ENCODE measurements at regions not wholly inside any gene's neighbourhood (a gene's known extent, or its start where the extent isn't known, plus 50 kb on each side); places are given as distances from the start of the nearest gene placed in this dataset.
A peak's percentile ranks its signal among the peaks of the same experiment; 100 is the strongest.

GRCh38 chr17:73782231-73782630 is 138.0 kb upstream of the SDK2 start:
- Mint-ChIP-seq H3K27me3 (ENCODE audit: low read depth in 2 of 2) (no peaks in the 10 kb centered on the region), H3K4me1 (peaks cover 0 to 9% of the 10 kb centered on the region in 2 donors), H3K9me3 (no peaks in the 10 kb centered on the region), H3K27ac (no peak overlapping the region), H3K36me3 (no peaks in the 10 kb centered on the region), H3K4me3 (no peak overlapping the region)
- Histone ChIP-seq H3K4me3 (ENCODE audit: low read length) (no peak overlapping the region), H3K27me3 (ENCODE audit: control insufficient read depth, insufficient read depth, low read length) (no peaks in the 10 kb centered on the region), H3K27ac (ENCODE audit: low read length) (no peak overlapping the region), H3K9me3 (ENCODE audit: control insufficient read depth, insufficient read depth, low read length) (no peaks in the 10 kb centered on the region), H3K4me1 (ENCODE audit: control insufficient read depth, insufficient read depth, low read length) (no peaks in the 10 kb centered on the region), H3K36me3 (ENCODE audit: control insufficient read depth, insufficient read depth, low read length) (no peaks in the 10 kb centered on the region)
- no peak for DNase-seq
- no peak for ATAC-seq
- WGBS (ENCODE audit: insufficient coverage) = 60% methylated on average over 6 of the region's 6 CpGs
- TF ChIP-seq CTCF (IDR thresholded peaks at IDR 0.05) = no peak
- intact Hi-C loops (cut with micrococcal nuclease) = no loop called here

GRCh38 chr17:73782641-73783381 is 138.6 kb upstream of the SDK2 start:
- no peaks in the 10 kb centered on the region for H3K9me3 Mint-ChIP-seq
- Histone ChIP-seq H3K36me3 (ENCODE audit: control insufficient read depth, insufficient read depth, low read length) (no peaks in the 10 kb centered on the region), H3K9me3 (ENCODE audit: control insufficient read depth, insufficient read depth, low read length) (no peaks in the 10 kb centered on the region), H3K4me1 (ENCODE audit: control insufficient read depth, insufficient read depth, low read length) (no peaks in the 10 kb centered on the region), H3K27ac (ENCODE audit: low read length) (no peak overlapping the region), H3K4me3 (ENCODE audit: low read length) (no peak overlapping the region), H3K27me3 (ENCODE audit: control insufficient read depth, insufficient read depth, low read length) (no peaks in the 10 kb centered on the region)
- no peak overlapping the region for H3K27ac Mint-ChIP-seq
- no peak for TF ChIP-seq CTCF (IDR thresholded peaks at IDR 0.05)
- peaks cover 0 to 9% of the 10 kb centered on the region in 2 donors for H3K4me1 Mint-ChIP-seq
- intact Hi-C loops (cut with micrococcal nuclease) = no loop called here
- ATAC-seq (peak in 1 of 3 donors; percentile 12), DNase-seq (peak in 1 of 2 donors; percentile 34)
- H3K36me3 Mint-ChIP-seq = no peaks in the 10 kb centered on the region
- 75% methylated on average over 11 of the region's 11 CpGs for WGBS (ENCODE audit: insufficient coverage)
- H3K27me3 Mint-ChIP-seq (ENCODE audit: low read depth in 2 of 2) = no peaks in the 10 kb centered on the region
- no peak overlapping the region for H3K4me3 Mint-ChIP-seq

- Mint-ChIP-seq H3K27me3 (ENCODE audit: low read depth in 2 of 2) (peaks cover 2 to 4% of the 10 kb centered on the region in 2 donors), H3K9me3 (no peaks in the 10 kb centered on the region)
- no peaks in the 10 kb centered on the region for H3K36me3 ChIP-seq (ENCODE audit: control insufficient read depth, insufficient read depth, low read length)
Measured at GRCh38 chr17:73783382-73783766, 139.1 kb upstream of the SDK2 start.

More at GRCh38 chr17:73783382-73783766, 139.1 kb upstream of the SDK2 start:
- H3K4me1 Mint-ChIP-seq = peaks cover 0 to 14% of the 10 kb centered on the region in 2 donors
- intact Hi-C loops (cut with micrococcal nuclease) = no loop called here
- DNase-seq (no peak), ATAC-seq (no peak)
- no peaks in the 10 kb centered on the region for H3K9me3 ChIP-seq (ENCODE audit: control insufficient read depth, insufficient read depth, low read length)
- no peak overlapping the region for H3K4me3 ChIP-seq (ENCODE audit: low read length)
- WGBS (ENCODE audit: insufficient coverage) = 87% methylated on average over 6 of the region's 6 CpGs
- no peak overlapping the region for H3K27ac Mint-ChIP-seq
- H3K36me3 Mint-ChIP-seq = no peaks in the 10 kb centered on the region
- H3K27me3 ChIP-seq (ENCODE audit: control insufficient read depth, insufficient read depth, low read length) = no peaks in the 10 kb centered on the region
- no peak overlapping the region for H3K27ac ChIP-seq (ENCODE audit: low read length)
- no peak for TF ChIP-seq CTCF (IDR thresholded peaks at IDR 0.05)
- no peaks in the 10 kb centered on the region for H3K4me1 ChIP-seq (ENCODE audit: control insufficient read depth, insufficient read depth, low read length)
- H3K4me3 Mint-ChIP-seq = no peak overlapping the region
